Fibroblast of lung (primary cell): ENCODE measurements at regions not wholly inside any gene's neighbourhood (a gene's known extent, or its start where the extent isn't known, plus 50 kb on each side); places are given as distances from the start of the nearest gene placed in this dataset.

Experiments
- DNase-seq, 2 donors: peaks; one replicate each; pipeline versions ENCODE4 v3.0.0 to v3.0.0-alpha.2; 2010; ENCODE audit warnings: low read depth in 2 of 2
- H2AFZ ChIP-seq: 2 replicates; pipeline ENCODE4 v1.5.1; 2012; ENCODE audit warnings: low read length, control low read depth, inconsistent platforms
- H3K27ac ChIP-seq: 2 replicates; pipeline ENCODE4 v1.5.1; 2011; ENCODE audit warnings: low read length, control low read depth; ENCODE audit not compliant: insufficient read depth
- H3K27me3 ChIP-seq: 2 replicates; pipeline ENCODE4 v1.5.1; 2011; ENCODE audit warnings: mild to moderate bottlenecking, low read length; ENCODE audit not compliant: control insufficient read depth, insufficient read depth
- H3K36me3 ChIP-seq: 2 replicates; pipeline ENCODE4 v1.5.1; 2011; ENCODE audit warnings: low read length; ENCODE audit not compliant: control insufficient read depth, insufficient read depth
- H3K4me1 ChIP-seq: 2 replicates; pipeline ENCODE4 v1.5.1; 2011; ENCODE audit warnings: low read length; ENCODE audit not compliant: control insufficient read depth, insufficient read depth; ENCODE audit errors: extremely low read depth
- H3K4me2 ChIP-seq: 2 replicates; pipeline ENCODE4 v1.5.1; 2011; ENCODE audit warnings: low read length, control low read depth; ENCODE audit not compliant: insufficient read depth; ENCODE audit errors: extremely low read depth
- H3K4me3 ChIP-seq, 4 experiments: fragments of 200-600 bp in 1 of 4; sonication (generic) in 1 of 4; replicated peaks in 1 of 4; 2 replicates each; pipeline ENCODE4 v1.5.1; 2011 to 2016; ENCODE audit warnings: low read length in 4 of 4, low read depth in 3 of 4, mild to moderate bottlenecking in 3 of 4, control low read depth in 2 of 4, inconsistent platforms in 1 of 4, mixed read lengths in 1 of 4; ENCODE audit not compliant: insufficient read depth in 1 of 4; ENCODE audit errors: control extremely low read depth in 1 of 4
- H3K79me2 ChIP-seq: 2 replicates; pipeline ENCODE4 v1.5.1; 2012; ENCODE audit warnings: mild to moderate bottlenecking, low read length, inconsistent platforms; ENCODE audit not compliant: control insufficient read depth, insufficient read depth
- H3K9ac ChIP-seq: 2 replicates; pipeline ENCODE4 v1.5.1; 2011; ENCODE audit warnings: mild to moderate bottlenecking, low read length, control low read depth; ENCODE audit not compliant: insufficient read depth
- H3K9me3 ChIP-seq: 2 replicates; pipeline ENCODE4 v1.5.1; 2012; ENCODE audit warnings: low read depth, low read length; ENCODE audit not compliant: control insufficient read depth, insufficient read depth
- H4K20me1 ChIP-seq: 2 replicates; pipeline ENCODE4 v1.5.1; 2011; ENCODE audit warnings: low read length; ENCODE audit not compliant: control insufficient read depth, insufficient read depth; ENCODE audit errors: extremely low read depth
- CTCF ChIP-seq, 2 donors: IDR thresholded peaks in 1 of 2; conservative IDR thresholded peaks in 1 of 2; 1 replicate in 1 of 2; 2 replicates in 1 of 2; pipeline ENCODE4 v1.5.1; 2011 to 2012; ENCODE audit warnings: low read length in 2 of 2, control low read depth in 1 of 2, inconsistent platforms in 1 of 2, low read depth in 1 of 2, mild to moderate bottlenecking in 1 of 2
- EZH2 ChIP-seq: IDR thresholded peaks from 2 replicates; pipeline ENCODE4 v1.5.1; 2012; ENCODE audit warnings: low read length, control low read depth, mild to moderate bottlenecking; ENCODE audit errors: missing control alignments

GRCh38 chr18:21991081-21991534 lies 178.3 kb upstream of the GATA6 start:
- Histone ChIP-seq H3K9me3 (no peaks in the 10 kb centered on the region), H3K4me2 (no peak overlapping the region), H3K79me2 (no peaks in the 10 kb centered on the region), H3K4me3 (no peak overlapping the region), H3K27ac (no peak overlapping the region), H3K27me3 (no peaks in the 10 kb centered on the region), H4K20me1 (no peaks in the 10 kb centered on the region), H3K4me1 (no peaks in the 10 kb centered on the region), H3K9ac (no peak overlapping the region), H3K36me3 (no peaks in the 10 kb centered on the region), H2AFZ (no peak overlapping the region)
- DNase-seq, result peak in 1 of 2 donors; percentile 32
- TF ChIP-seq EZH2 (no peak), CTCF (conservative IDR thresholded peaks at IDR 0.05 in 1 of 2, IDR thresholded peaks at IDR 0.05 in 1 of 2; ENCODE audit: low read depth in 1 of 2, low read length in 2 of 2) (no peak)

- no peak overlapping the region for H3K27ac ChIP-seq
- no peaks in the 10 kb centered on the region for H3K36me3 ChIP-seq
- no peaks in the 10 kb centered on the region for H3K9me3 ChIP-seq
- no peaks in the 10 kb centered on the region for H3K79me2 ChIP-seq
- no peak overlapping the region for H2AFZ ChIP-seq
- no peak overlapping the region for H3K4me2 ChIP-seq
- H3K4me1 ChIP-seq, result no peaks in the 10 kb centered on the region
- TF ChIP-seq EZH2 (no peak), CTCF (conservative IDR thresholded peaks at IDR 0.05 in 1 of 2, IDR thresholded peaks at IDR 0.05 in 1 of 2; ENCODE audit: low read depth in 1 of 2, low read length in 2 of 2) (no peak)
- no peak overlapping the region for H3K4me3 ChIP-seq
- no peaks in the 10 kb centered on the region for H3K27me3 ChIP-seq
- H4K20me1 ChIP-seq, result no peaks in the 10 kb centered on the region
- DNase-seq, result no peak
- no peak overlapping the region for H3K9ac ChIP-seq
These were observed 177.5 kb upstream of the GATA6 start for GRCh38 chr18:21991886-21992285.

GRCh38 chr18:21996351-21996826 lies 173.0 kb upstream of the GATA6 start:
- H3K9ac ChIP-seq, result no peak overlapping the region
- H4K20me1 ChIP-seq, result no peaks in the 10 kb centered on the region
- no peak overlapping the region for H3K4me3 ChIP-seq
- DNase-seq, result peak; percentile 9 to 60
- no peak overlapping the region for H2AFZ ChIP-seq
- H3K36me3 ChIP-seq, result no peaks in the 10 kb centered on the region
- H3K79me2 ChIP-seq, result no peaks in the 10 kb centered on the region
- no peaks in the 10 kb centered on the region for H3K9me3 ChIP-seq
- H3K27ac ChIP-seq, result no peak overlapping the region
- H3K4me1 ChIP-seq, result no peaks in the 10 kb centered on the region
- no peak overlapping the region for H3K4me2 ChIP-seq
- TF ChIP-seq EZH2, result no peak
- H3K27me3 ChIP-seq, result no peaks in the 10 kb centered on the region
